ENCODE measurements at regions not wholly inside any gene's neighbourhood (a gene's known extent, or its start where the extent isn't known, plus 50 kb on each side); places are given as distances from the start of the nearest gene placed in this dataset.

DNA sequence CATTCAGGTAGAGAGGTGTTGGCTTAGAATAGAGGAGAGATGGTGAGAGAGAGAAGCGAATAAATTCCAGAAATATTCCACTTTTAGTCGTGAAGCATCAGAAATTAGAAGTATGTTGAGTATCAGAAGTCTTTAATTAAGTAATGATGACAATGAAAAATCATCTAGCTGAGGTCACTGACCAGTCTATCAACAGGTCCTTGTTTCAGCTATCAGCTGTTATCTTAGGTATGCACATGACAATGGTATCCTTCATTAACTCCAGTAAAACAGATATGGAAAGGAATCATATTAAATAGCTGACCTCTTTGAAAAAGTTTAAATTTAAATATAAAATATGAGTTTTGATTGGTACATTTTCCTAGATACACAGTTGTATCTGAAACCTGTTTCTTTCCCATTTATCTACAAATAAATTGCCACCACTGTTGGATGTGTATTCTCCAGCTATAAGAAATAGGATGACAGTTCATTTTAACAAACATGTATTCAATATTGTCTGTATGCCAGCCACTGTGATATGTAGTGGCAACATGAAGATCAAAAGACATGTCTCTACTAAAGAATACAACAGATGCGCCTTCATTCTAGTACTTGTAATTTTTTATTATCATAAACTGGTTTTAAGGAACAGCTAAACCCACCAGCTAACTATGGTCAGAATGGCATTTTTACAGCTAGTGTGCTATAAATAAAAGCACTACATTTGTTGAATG lies 424.2 kb upstream of the DCN start:
- peak overlapping the region; percentile 13 for H3K27ac ChIP-seq (replicated peaks)
- intact Hi-C loops (cut with micrococcal nuclease) = no loop called here
- TF ChIP-seq, protein P1, sequence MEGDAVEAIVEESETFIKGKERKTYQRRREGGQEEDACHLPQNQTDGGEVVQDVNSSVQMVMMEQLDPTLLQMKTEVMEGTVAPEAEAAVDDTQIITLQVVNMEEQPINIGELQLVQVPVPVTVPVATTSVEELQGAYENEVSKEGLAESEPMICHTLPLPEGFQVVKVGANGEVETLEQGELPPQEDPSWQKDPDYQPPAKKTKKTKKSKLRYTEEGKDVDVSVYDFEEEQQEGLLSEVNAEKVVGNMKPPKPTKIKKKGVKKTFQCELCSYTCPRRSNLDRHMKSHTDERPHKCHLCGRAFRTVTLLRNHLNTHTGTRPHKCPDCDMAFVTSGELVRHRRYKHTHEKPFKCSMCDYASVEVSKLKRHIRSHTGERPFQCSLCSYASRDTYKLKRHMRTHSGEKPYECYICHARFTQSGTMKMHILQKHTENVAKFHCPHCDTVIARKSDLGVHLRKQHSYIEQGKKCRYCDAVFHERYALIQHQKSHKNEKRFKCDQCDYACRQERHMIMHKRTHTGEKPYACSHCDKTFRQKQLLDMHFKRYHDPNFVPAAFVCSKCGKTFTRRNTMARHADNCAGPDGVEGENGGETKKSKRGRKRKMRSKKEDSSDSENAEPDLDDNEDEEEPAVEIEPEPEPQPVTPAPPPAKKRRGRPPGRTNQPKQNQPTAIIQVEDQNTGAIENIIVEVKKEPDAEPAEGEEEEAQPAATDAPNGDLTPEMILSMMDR (IDR thresholded peaks at IDR 0.05; ENCODE audit: borderline replicate concordance) = no peak
- H3K9me3 ChIP-seq (replicated peaks) = no peaks in the 10 kb centered on the region
- no peaks in the 10 kb centered on the region for H3K36me3 ChIP-seq
- H3K4me1 ChIP-seq = peaks cover 21% of the 10 kb centered on the region
- DNase-seq = no peak
- no peaks in the 10 kb centered on the region for H3K27me3 ChIP-seq (ENCODE audit: low read depth)
- no peak overlapping the region for H3K4me3 ChIP-seq

DNA sequence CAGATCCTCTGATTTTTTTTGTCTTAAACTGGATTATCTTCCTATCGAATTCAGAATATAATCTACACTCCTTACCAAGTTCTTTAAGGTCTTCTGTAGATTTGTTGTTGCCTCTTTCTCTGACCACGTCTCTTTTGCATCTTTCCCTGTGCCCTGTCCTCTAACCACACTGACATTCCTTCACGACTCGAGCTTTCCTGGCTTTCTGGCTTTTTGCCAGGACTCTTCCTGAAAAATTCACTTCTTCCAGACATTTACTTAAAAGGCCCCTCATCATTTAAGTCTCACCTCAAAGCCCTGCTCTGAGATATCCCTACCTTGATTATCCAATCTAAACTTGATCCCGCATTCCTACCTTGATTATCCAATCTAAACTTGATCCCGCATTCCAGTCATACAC lies 422.3 kb upstream of the DCN start:
- H3K4me1 ChIP-seq = peaks cover 21% of the 10 kb centered on the region
- no peaks in the 10 kb centered on the region for H3K27me3 ChIP-seq (ENCODE audit: low read depth)
- TF ChIP-seq, protein P1 (IDR thresholded peaks at IDR 0.05; ENCODE audit: borderline replicate concordance) = no peak
- no peak for DNase-seq
- no peak overlapping the region for H3K27ac ChIP-seq (replicated peaks)
- intact Hi-C loops (cut with micrococcal nuclease) = no loop called here
- no peaks in the 10 kb centered on the region for H3K36me3 ChIP-seq
- H3K4me3 ChIP-seq = no peak overlapping the region
- no peaks in the 10 kb centered on the region for H3K9me3 ChIP-seq (replicated peaks)

DNA sequence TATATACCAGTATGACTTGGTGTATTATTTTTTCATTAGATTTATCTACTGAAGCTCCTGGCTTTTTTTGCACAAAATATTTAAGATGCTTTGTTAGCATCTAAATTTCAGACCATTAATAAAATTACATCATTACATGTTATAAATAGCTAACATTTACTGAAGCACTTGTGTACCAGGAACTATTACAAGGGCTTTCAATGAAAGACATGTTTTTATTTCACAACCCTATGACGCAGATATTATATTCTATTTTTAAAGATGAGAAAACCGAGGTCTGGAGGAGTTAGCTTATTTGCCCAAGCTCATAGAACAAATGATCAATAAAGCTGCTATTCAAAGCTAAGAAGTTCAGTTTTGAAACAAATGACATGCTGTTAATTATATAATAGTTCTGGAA lies 420.4 kb upstream of the DCN start:
- Histone ChIP-seq H3K4me3 (no peak overlapping the region), H3K27me3 (ENCODE audit: low read depth) (no peaks in the 10 kb centered on the region), H3K4me1 (peaks cover 21% of the 10 kb centered on the region), H3K36me3 (no peaks in the 10 kb centered on the region), H3K27ac (replicated peaks) (peak overlapping the region; percentile 2), H3K9me3 (replicated peaks) (peaks cover 11% of the 10 kb centered on the region)
- TF ChIP-seq, protein P1 (IDR thresholded peaks at IDR 0.05; ENCODE audit: borderline replicate concordance) = no peak
- intact Hi-C loops (cut with micrococcal nuclease) = no loop called here
- no peak for DNase-seq

DNA sequence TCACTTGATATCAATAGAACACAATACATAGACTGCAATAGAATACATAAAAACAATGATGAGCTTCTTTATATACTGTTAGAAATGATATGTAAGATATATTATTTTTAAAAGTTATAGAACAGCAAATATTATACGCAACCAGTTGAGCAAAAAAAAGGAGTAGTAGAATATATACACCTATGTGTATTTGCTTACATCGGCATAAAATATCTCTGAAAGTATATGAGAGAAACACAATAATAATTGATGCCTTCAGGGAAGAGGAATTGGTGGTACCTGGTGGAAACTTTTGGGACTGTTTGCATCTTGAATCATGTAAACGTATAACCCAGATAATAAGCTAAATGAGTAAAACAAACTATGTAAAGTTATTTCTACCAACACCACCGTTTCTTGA lies 418.4 kb upstream of the DCN start:
- intact Hi-C loops (cut with micrococcal nuclease) = no loop called here
- DNase-seq = no peak
- peaks cover 17% of the 10 kb centered on the region for H3K9me3 ChIP-seq (replicated peaks)
- H3K27ac ChIP-seq (replicated peaks) = no peak overlapping the region
- no peaks in the 10 kb centered on the region for H3K27me3 ChIP-seq (ENCODE audit: low read depth)
- H3K4me3 ChIP-seq = no peak overlapping the region
- no peaks in the 10 kb centered on the region for H3K36me3 ChIP-seq
- peaks cover 16% of the 10 kb centered on the region for H3K4me1 ChIP-seq
- TF ChIP-seq, protein P1 (IDR thresholded peaks at IDR 0.05; ENCODE audit: borderline replicate concordance) = no peak

DNA sequence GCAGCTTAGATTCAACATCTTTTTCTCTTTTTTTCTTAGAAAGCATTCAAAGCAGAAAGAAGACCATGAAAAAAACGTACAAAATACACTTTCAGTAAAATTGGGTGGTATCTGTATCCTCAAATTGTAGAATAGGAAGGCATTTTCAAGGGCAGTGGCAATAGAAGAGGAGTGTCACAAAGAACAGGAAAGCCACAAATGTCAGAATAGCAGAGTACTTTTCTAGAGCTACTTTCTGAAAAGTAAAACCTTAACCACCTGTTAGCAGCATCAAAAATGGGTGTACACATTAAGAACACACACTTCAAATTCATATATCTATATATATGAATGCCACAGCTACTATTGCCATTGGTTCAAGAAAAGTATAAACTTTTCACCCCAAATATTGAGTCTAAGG lies 412.1 kb upstream of the DCN start:
- Histone ChIP-seq H3K4me3 (no peak overlapping the region), H3K4me1 (no peaks in the 10 kb centered on the region), H3K27ac (replicated peaks) (no peak overlapping the region), H3K9me3 (replicated peaks) (peaks cover 16% of the 10 kb centered on the region), H3K36me3 (no peaks in the 10 kb centered on the region), H3K27me3 (ENCODE audit: low read depth) (no peaks in the 10 kb centered on the region)
- DNase-seq = no peak
- intact Hi-C loops (cut with micrococcal nuclease) = no loop called here
- TF ChIP-seq, protein P1 (IDR thresholded peaks at IDR 0.05; ENCODE audit: borderline replicate concordance) = no peak

Data from left ventricle myocardium inferior (tissue), 1 donor.